HG02981 (cell line): ENCODE measurements at regions not wholly inside any gene's neighbourhood (a gene's known extent, or its start where the extent isn't known, plus 50 kb on each side); places are given as distances from the start of the nearest gene placed in this dataset.

Experiments
- ATAC-seq: cut with Tn5 transposase; IDR thresholded peaks from one replicate; pipeline ENCODE4 v1.9.1; 2021; ENCODE audit warnings: mild to moderate bottlenecking, moderate library complexity; ENCODE audit not compliant: unreplicated experiment

GRCh38 chr18:30113454-30113853 is 929.1 kb downstream of the DSC3 start:
- ATAC-seq: no peak

- no peak for ATAC-seq
Measured at GRCh38 chr18:30106356-30106755, 936.2 kb downstream of the DSC3 start.

DNA sequence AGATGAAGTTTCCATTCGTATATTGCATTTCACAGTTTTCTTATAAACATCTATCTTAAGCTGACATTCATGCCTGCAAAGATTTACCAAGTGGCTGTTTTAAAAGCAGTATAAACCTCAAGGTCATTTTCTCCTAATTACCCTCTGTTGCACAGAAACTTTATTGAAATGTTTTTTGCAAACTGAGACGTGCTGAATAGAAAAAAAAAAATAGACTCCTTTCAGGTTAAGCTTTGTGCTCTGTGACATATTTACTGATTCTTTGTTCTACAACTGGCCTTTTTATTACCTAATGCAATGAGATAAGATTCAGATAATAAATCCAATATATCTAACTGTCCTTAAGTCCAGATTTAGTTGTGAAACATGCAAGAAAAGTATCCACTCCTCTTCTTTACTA is 938.7 kb downstream of the DSC3 start:
- no peak for ATAC-seq

DNA sequence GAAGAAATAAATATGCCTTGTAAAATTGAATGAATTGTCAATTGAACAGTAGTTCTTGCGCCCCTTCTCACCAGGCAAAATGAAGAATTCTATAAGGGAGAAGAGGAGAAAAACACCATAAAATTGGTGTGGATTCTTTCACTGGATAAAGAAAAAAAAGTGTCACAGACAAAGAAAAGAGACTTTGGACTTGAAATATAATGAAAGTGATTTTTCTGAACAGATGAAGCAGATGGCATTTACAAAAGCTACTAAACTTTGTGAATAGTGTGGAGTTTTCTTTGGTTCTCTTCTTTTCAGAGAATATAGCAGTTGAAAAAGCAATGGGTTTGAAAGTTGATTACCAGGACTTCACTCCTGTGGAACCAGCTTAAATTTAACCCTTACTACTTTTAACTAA is 945.7 kb downstream of the DSC3 start:
- no peak for ATAC-seq

DNA sequence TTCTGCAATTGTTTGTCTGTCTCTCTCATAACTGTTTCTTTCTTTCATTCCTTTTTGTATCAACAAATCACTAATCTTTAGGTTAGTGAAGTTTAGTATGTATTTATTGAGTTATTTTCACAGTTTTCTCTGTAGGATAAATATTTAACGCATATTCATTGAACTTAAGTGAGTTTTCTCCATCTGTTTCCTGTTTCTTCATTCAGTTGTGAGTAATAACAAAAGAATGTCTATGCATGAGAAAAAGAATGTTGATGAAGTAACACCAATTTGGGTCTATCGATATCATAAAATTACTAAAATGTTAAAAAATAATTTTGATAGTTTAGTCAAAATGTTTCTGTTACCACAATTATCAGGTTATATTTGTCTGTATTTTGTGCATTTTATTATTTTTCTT is 948.0 kb downstream of the DSC3 start:
- ATAC-seq: no peak

DNA sequence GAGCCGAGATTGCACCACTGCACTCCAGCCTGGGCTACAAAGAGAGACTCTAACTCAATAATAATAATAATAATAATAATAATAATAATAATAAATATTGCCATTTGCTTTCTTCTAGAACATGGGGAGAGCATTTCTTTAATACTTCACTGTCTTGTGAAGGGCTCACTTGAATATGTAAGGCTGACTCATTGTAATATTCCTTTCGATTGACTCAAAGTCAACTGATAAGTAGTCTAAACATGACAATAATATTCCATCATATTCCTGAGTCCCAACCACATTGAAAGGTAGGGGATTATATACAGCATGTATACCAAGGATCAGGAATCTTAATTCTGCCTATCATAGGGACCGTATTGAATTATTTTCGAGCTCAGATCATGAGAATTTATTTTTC is 949.2 kb downstream of the DSC3 start:
- no peak for ATAC-seq

- ATAC-seq: no peak
Measured at GRCh38 chr18:30088238-30089015, 954.1 kb downstream of the DSC3 start.

DNA sequence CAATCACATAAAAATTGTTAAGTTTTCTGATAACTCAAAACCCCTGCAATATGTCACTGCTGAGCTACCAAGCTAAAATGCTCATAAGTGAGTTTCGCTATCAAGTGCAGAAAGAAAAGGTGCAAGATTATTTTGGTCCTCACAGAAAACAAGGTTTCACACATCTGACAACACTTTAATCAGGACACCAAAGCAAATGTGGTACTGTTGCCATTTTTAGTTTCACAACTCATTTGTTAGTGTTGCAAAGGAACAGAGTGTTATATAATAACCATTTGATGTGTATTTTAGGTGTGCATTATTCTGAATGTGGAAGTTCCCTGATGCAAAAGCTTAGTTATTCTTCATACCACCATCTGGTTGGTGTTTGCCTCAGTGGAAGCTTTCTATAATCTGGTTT is 956.2 kb downstream of the DSC3 start:
- no peak for ATAC-seq

DNA sequence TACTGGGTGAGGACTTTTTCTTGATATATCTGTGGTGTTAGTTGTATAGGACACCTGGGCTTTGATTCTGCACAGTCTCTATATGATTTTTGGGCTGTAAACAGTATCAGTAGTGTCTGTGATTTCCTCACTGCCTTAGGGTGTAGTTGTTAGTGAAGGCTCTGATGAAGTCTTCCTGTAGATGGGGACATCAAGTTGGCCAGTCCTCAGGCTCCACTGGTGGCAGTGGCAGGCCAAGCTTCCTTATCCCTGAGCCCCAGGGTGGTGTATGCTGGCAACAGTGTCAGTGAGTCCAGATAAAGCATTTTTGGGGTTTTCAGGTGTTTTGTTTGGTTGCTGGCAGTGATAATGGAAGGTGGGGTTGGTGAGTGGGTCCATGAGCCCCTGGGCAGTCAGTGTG is 961.4 kb downstream of the DSC3 start:
- ATAC-seq: no peak

DNA sequence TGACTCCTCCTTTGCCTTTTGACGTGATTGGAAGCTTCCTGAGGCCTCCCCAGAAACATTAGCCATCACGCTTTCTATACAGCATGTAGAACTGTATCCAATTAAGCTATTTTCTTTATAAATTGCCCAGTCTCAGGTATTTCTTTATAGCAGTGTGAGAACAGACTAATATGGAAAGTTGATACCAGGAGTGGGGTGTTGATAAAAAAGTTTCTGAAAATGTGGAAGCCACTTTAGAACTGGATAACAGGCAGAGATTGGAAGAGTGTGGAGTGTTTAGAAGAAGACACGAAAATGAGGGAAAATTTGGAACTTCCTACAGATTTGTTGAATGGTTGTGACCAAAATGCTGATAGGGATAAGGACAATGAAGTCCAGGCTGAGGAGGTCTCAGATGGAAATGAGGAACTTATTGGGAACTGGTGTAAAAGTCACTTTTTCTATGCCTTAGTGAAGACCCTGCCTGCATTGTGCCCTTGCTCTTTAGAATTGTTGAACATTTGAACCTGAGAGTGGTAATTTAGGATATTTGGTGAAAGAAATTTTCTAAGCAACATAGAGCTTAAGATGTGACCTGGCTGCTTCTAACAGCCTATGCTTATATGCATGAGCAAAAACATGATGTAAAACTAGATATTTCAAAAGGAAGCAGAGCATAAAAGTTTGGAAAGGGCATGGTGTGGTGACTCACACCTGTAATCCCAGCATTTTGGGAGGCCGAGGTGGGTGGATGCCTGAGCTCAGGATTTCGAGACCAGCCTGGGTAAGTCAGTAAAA is 969.7 kb downstream of the DSC3 start:
- ATAC-seq: no peak

DNA sequence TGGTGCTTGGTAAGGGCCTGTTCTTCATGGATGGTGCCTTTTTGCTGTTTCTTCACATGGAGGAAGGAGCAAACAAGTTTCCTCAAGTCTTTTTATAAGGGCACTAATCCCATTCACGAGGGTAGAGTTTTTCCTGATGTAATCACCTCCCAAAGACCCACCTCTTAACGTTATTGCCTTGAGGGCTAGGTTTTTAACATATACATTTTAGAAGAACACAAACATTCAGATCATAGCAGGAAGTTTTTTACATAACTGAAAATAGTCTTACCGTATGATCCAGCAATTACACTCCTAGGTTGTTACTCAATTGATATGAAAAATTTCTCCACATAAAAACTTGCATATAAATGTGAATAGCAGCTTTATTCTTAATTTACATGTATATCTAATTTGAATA is 976.3 kb downstream of the DSC3 start:
- ATAC-seq: no peak

- no peak for ATAC-seq
Measured at GRCh38 chr18:30057398-30057797, 985.1 kb downstream of the DSC3 start.

DNA sequence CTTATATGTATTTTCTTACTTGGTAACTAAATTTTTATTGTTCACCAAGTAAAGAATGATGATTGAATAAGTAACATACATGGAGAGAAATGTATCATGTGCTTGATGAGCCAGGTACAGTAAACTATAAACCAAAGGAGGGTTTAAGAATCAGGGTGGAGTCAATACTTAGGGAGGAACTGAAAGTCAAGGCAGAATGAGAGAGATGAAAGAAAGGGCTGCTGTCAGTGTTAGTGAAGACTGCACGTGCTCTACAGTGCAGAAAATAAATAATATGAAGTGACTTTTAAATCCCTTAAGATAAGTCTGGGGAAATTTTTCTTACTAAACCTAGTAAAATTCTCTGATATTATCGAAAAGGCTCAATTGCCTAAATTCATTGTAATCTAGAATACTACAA is 986.0 kb downstream of the DSC3 start:
- ATAC-seq: no peak

- ATAC-seq: no peak
Measured at GRCh38 chr18:30044496-30044895, 998.0 kb downstream of the DSC3 start.

DNA sequence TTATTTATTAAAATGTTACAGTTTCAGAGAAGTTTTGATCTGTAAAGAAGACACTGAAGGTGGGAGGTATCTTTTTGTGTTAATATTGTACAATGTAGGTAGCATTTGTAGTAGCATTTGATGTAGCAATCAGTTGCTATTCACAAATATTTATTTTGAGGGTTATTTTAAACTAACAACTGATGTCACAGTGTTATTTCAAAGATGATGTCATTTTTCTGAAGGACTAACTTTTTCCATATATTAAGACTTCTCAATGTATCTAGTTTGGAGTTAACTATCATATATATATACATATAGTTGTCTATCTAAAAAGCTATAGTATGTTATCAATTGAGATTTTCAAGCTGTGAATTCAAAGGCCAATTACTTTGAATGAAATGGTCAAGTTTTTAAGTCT is 1003.3 kb downstream of the DSC3 start:
- no peak for ATAC-seq

GRCh38 chr18:30034818-30035217 is 1007.7 kb downstream of the DSC3 start:
- no peak for ATAC-seq

DNA sequence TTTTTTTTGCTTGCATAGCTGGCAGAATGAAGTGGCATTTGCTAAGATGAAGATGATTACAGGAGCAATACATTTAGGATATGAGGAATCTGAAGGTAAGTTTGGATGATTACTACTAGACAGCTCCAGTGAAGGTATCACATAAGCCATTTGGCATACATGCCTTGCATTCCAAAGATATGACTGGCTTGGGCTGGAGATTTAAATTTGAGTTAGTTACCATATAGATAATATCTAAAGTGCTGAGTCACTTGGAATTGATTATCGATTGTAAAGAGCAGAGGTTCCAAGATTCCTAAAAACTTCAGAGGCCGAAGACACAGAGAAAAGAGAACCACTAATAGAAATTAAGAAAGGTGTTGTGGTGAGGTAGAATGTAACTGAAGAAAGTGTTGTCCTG is 1026.4 kb downstream of the DSC3 start:
- no peak for ATAC-seq

GRCh38 chr18:30004965-30005364 is 1037.6 kb downstream of the DSC3 start:
- no peak for ATAC-seq

DNA sequence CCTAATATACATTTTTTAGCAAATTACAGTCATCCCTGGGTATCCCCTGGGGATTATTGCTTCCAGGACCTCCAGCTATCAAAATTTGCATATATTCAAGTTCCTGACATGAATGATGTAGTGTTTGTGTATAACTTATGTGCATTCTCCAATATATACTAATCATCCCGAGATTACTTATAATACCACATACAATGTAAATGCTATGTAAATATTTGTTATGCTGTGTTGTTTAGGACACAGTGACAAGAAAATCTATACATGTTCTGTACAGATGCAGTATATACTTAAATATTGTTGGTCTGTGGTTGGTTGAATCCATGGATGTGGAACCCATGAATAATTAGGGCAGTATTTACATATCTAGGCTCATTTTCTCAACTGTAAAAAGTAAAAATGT is 1060.3 kb downstream of the DSC3 start:
- ATAC-seq: no peak

DNA sequence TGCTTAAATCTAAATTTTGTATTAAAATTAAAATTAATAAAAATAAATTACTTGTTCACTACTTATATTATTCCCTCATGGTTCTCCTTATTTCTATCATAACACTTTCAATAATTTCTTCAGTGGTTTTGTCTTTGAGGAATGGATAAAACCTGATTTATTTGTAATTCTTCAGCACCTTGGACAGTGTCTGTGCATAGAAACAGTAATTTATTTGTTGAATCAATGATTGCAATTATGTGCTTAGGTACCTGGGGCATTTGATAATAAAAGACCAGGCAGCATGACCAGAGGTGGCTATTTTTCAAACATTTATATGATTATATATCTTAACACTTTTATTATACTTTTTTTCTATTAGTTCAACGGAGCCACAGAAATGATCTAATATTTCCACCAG is 1062.7 kb downstream of the DSC3 start:
- no peak for ATAC-seq

- ATAC-seq: no peak
Measured at GRCh38 chr18:29969876-29970275, 1072.7 kb downstream of the DSC3 start.

DNA sequence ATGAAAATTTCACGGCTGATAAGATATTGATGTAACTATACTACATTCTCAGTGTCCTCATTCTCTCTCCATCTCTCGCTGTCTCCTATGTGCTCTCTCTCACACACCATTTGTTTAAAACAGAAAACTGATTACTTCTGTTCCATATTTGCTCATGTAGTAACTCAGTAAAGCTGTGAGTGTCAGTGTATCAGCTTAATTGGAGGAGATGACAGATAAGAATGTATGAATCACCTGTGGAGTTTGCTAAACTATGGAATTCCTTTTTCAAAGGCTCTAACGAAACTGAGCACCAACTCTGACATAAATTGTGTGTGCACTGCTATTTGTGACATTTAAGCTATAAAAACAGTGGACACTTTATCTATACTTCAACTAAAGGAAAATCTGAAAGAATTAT is 1080.0 kb downstream of the DSC3 start:
- ATAC-seq: no peak

- no peak for ATAC-seq
Measured at GRCh38 chr18:29960539-29960938, 1082.0 kb downstream of the DSC3 start.
